NCI-H146 (cell line): ENCODE measurements at regions not wholly inside any gene's neighbourhood (a gene's known extent, or its start where the extent isn't known, plus 50 kb on each side); places are given as distances from the start of the nearest gene placed in this dataset.
A peak's percentile ranks its signal among the peaks of the same experiment; 100 is the strongest.

ENCODE experiments used
- DNase-seq: peaks from one replicate; lab custom pipeline; 2025; lab: John Stamatoyannopoulos, UW

DNA sequence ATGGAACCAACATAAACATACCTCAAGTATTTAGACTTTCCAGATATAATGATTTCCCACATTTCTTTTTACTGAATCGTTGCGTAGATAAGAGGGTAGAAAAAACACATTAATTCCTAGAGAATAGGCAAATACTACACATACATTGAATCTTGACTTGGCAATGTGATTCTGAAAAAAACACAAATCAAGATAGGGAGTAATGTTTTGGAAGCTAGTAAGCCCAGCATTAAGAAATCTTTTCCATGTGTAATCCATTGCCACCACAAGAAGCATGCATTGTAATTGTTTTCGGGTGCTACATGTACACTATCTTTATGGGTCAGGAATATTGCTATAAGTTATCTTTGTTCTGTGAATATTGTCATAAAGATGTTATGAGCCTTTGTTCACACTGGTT, 269.8 kb upstream of the PDGFD start:
- no peak for DNase-seq

DNA sequence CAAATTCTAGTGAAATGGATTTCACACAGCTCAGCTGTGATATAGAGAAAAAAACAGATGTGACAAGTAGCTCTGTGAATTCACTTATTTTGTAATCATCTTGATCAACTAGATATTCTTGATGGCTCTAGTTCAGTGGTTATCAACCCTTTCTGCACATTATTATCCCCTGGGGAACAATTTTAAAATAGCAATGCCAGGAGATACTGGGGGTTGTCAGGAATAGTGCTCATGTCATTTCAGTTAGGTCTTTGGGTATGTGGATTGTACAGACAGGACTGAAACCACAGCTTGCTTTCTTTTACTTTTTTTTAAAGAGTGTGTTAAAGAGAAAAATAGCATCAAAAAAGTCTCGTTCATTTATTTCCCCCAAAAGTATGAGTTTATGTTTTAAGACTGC, 269.0 kb upstream of the PDGFD start:
- no peak for DNase-seq

DNA sequence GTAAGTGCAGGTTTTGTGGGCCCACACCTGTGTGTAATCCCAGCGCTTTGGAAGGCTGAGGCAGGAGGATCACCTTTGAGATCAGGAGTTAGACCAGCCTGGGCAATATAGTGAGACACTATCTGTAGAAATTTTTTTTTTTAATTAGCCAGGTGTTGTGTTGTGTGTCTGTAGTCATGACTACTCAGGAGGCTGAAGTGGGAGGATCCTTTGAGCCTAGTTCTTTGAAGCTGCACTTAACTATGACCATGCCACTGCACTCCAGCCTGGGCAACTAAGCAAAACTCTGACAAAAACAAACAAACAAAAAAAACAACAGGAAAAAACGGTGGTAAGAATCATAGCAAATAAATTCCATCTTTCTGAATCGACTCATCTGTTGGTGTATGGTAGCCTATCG, 268.6 kb upstream of the PDGFD start:
- no peak for DNase-seq

DNA sequence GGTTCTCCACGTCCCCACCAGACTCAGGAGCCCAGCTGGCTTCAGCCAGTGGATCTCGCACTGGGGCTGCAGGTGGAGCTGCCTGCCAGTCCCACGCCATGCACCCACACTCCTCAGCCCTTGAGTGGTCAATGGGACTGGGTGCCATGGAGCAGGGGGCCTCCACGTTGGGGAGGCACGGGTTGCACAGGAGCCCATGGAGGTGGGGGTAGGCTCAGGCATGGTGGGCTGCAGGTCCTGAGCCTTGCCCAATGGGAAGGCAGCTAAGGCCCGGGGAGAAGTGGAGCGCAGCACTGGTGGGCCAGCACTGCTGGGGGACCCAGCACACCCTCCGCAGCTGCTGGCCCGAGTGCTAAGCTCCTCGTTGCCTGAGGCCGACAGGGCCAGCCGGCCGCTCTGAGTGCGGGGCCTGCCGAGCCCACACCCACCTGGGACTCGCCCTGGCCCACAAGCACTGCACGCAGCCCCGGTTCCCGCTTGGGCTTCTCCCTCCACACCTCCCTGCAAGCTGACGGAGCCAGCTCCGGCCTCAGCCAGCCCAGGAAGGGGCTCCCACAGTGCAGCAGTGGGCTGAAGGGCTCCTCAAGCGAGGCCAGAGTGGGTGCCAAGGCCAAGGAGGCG, 258.5 kb upstream of the PDGFD start:
- DNase-seq: no peak

DNA sequence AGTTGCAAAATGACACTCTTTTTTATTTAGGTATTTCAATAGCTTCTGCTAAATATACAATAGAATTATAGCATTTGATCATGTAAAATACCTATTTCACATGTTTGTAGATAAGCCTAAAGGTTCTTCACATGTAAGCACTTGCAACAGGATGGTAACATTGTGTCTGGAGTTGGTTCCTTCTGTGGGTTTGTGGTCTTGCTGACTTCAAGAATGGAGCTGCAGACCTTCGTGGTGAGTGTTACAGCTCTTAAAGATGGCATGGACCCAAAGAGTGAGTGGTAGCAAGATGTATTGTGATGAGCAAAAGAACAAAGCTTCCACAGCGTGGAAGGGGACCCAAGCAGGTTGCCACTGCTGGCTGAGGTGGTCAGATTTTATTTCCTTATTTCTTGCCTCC, 246.4 kb upstream of the PDGFD start:
- no peak for DNase-seq

DNA sequence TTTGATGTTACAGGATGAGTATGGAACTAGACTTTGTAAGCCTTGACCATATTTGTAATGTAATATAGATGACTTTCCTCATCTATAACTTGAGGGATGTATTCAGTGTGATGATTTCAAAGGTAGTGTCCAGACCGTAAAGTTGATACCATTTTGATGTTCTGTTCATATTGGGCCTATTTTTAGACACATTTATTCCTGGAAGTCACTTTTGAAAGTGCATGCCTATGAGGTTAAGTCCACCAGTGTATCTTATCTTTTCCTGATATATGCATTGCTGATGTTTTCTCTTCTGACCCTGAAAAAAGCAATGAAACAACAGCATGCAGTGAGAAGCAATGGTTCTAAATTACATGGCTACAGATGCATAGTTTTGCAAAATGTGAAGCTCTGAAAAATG, 244.7 kb upstream of the PDGFD start:
- no peak for DNase-seq

DNA sequence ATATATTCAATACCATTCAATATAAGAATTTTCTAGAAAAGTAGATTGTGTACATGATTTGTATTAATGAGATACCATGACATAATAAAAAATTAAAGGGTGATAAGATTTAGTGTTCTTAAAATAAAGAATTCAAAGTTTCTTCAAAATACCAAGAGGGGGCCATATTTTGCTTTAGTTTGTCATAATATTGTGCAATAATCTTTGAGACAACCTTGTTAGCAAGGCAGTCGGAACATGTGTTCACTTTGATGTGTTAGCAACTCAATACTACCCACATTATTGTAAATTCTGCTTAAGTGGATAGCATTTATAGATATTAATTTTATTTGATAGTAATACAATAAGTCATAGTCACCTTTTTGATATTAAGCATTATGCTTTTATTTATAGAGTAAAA, 241.3 kb upstream of the PDGFD start:
- DNase-seq: no peak

DNA sequence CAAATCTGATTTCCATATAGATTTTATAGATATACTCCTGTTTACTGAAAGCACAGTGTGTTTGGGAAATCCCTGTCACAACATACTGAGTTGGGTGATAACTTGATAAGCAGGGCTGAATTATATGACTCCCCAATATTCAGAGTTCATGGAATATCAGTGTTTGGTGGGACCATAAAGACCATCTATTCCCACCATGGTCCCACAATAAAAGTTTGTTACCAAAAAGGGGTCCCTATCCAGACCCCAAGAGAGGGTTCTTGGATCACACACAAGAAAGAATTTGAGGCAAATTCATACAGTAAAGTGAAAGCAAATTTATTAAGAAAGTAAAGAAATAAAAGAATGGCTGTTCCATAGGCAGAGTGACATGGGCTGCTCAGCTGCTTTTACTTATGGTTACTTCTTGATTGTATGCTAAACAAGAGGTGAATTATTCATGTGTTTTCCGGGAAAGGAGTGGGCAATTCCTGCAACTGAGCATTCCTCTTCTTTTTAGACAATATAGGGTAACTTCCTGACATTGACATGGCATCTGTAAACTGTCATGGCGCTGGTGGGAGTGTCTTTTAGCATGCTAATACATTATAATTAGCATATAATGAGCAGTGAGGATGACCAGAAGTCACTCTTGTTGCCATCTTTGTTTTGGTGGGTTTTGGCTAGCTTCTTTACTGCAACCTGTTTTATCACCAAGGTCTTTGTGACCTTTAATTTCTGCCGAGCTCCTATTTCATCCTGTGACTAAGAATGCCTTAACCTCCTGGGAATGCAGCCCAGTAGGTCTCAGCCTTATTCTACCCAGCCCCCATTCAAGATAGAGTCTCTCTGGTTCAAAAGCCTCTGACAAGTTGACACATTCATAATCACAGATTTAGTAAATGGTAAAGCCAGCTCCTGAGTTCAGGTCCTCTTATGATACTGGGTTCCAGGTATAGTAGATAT, 240.6 kb upstream of the PDGFD start:
- DNase-seq: no peak

DNA sequence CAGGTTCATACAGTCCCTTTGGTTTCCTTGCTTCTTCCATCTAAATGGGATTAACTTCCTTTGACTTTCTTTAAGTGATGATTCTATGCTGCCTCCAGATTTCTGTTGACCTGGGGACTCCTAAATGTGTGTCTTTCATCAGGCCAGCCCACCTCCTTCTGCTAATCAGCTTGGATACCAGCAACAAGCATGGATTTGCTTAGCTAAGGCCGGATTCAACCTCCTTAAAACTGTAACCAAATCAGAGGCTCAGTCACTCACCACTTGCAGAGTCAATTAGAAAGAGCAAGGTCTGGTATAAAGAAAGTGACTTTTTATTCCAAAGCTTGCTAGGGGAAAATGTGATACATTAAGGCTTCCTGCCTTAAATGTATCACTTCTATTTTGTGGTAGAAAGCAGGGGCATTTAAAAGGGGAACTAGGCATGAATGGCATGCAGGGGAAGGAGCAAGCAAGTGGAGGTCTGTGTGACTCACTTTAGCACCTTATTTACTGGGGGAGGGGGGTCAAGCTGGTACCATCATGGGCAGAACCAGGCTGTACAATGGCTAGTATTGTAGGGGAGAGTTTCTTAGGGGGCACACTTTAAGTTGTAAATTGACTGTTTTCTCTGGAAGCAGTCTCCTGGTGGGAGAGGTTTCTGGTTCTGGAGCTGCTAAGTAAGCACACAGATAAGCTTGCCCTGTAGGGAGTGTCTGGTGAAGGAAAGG, 239.0 kb upstream of the PDGFD start:
- DNase-seq: no peak

DNA sequence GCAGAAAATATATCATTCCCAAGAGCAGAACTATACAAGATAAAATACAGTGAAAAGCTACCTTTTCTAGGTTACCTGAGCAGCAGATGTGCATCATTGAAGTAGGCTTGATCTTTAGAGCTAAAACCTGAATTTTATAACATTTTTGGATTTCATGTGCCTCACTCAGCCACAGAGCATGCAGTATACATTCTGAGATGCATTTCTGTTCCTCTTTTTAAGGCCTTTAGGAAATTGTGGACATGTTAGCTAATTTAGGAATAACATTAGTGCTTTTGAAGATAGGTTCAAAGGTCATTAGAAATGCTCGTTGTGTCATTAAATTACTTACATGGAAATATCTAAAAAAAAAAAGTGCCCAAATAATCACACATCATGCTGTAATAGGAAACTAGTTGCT, 230.6 kb upstream of the PDGFD start:
- DNase-seq: no peak

DNA sequence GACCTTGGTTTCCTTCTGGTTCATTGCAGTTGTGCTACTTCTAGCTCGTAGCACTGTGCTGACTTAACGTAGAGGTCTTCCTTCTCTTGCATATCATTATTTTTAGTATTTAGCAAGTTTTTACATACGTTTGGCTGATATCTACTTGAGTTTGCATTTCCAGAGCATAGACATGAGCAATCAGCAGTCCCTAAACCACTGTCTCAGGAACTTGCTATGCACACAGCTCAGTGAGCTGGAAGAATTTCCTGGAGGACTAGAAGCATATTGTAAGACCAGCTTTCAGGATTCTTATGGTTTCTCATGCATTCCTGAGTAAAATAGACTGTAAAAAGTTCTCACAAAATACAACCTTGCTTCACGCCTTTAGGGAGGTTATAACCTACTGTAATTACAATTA, 226.7 kb upstream of the PDGFD start:
- no peak for DNase-seq

DNA sequence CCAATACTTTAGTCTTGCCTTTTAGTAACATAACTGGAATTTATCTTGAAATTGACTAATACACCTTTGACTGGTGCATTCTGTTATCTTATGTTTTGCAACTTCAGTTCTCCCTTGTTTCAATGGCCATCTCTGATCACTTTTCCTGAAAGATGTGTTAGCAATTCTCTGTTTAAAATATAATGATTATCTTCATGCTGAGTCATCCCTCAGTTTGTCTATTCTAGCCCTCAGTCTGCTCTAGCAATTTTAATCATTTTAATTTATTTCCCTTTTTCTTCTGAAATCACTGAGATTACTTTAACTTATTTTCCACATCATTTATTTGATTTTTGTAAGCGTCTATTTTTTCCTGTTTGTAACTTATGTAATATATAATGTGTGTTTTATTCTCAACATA, 221.9 kb upstream of the PDGFD start:
- no peak for DNase-seq

DNA sequence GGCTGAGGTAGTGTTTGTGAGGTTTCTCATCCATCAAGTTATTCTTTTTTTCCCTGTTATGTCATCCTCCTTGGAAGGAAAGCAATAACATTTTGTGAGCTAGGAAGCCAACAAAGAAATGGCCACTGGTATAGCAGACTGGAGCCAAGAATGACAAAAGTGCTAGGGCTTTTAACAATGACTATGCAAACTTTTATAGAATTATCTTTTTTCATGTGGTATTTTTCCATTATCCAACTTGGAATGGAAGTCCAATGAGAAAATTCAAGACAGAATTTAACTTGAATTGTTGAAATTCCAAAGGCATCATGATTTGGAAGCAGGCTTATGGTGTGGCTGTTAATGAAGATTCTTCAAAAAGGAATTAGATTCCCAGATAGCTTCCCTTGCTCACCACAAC, 216.4 kb upstream of the PDGFD start:
- DNase-seq: no peak

DNA sequence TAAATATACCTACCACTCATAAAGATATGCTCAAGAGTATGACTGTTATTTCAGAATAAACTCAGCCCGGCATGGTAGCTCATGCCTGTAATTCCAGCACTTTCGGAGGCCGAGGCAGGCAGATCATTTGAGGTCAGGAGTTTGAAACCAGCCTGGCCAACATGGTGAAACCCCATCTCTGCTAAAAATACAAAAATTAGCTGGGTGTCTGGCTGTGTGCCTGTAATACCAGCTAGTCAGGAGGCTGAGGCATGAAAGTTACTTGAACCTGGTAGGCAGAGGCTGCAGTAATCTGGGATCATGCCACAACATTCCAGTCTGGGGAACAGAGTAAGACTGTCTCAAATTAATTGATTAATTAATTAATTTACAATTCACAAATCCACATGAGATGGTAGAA, 208.2 kb upstream of the PDGFD start:
- DNase-seq: no peak

DNA sequence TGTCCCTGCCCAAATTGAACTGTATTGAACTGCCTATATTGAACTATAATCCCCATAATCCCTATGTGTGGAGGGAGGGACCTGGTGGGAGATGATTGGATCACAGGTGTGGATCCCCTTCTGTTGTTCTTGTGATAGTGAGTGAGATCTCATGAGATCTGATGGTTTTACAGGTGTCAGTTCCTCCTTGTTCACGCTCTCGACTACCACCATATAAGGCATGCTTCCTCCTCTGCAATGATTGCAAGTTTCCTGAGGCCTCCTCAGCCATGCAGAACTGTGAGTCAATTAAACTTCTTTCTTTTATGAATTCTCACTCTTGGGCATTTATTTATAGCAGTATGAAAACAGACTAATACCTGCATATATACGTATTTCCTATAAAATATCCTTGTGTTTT, 206.5 kb upstream of the PDGFD start:
- DNase-seq: no peak

DNA sequence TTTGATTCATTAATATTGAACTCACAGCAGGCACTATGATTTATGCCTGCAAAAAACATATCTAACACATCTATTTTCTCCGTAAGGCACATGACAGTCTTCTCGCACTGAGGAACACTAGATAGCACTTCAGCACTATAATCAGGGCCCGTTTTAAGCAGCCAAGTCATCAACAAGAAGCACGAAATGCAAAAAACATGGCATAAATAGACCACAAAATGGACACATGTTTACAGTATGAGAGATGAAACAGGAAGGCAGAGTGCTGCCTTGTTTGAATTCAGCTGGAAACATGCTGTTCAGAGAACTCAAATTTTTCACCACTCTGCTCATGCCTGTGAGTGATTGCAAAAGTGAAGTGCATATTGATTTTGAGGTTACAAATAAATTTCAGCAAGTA, 205.8 kb upstream of the PDGFD start:
- DNase-seq: no peak

DNA sequence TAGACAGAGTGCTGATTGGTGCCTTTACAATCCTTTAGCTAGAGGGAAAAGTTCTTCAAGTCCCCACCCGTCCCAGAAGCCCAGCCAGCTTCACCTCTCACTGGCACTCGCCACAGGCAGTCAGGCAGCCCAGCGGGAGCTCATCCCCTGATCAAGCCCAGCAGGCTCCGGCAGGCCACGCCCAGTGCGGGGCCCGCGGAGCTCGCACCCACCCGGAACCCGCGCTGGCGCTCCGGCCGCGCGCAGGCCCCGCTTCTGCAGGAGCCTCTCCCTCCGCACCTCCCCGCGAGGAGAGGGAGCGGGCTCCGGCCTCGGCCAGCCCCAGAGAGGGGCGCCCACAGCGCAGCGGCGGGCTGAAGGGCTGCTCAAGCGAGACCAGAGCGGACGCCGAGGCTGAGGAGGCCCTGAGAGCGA, 202.4 kb upstream of the PDGFD start:
- peak; percentile 66 for DNase-seq

DNA sequence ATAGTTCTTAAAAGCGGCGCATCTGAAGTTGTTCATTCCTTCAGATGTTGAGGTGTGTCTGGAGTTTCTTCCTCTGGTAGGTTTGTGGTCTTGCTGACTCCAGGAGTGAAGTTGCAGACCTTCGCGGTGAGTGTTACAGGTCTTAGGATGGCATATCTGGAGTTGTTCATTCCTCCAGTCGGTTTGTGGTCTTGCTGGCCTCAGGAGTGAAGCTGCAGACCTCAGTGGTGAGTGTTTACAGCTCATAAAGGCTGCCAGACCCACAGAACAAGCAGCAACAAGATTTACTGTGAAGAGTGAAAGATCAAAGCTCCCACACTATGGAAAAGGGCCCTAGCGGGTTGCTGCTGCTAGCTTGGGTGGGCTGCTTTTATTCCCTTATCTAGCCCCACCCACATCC, 201.7 kb upstream of the PDGFD start:
- no peak for DNase-seq

DNA sequence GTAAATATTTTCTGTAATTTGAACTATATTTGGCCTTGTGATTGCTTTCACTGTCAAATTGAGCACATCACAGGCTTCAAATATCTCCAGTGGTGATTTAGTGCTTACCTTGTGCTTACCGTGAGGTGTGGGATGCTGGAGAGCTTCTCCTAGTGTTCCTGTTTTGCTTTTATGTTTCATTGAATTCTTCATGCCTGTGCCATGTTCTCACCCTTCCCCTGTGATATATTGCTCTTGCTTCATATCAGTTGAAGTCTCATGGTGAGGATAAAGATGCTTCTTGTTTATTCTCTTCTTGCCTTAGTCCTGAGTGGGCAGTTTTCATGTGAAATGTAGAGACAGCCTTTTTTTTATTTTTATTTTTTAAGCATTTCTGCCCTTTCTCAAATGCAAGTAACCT, 198.0 kb upstream of the PDGFD start:
- DNase-seq: no peak

DNA sequence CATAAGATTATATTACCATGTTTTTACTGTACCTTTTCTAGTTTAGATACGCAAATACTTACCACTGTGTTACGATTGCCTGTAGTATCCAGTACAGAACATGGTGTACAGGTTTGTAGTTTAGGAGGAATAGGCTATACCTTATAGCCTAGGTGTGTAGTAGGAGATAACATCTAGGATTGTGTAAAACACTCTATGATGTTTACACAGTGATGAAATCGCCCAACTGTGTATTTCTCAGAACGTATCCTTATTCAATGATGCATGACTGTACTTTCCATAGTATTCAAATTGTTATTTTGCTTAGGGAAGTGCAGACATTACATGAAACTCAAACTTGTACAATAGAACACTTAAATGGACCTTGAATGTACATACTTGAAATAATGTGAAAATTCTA, 188.1 kb upstream of the PDGFD start:
- DNase-seq: no peak

DNA sequence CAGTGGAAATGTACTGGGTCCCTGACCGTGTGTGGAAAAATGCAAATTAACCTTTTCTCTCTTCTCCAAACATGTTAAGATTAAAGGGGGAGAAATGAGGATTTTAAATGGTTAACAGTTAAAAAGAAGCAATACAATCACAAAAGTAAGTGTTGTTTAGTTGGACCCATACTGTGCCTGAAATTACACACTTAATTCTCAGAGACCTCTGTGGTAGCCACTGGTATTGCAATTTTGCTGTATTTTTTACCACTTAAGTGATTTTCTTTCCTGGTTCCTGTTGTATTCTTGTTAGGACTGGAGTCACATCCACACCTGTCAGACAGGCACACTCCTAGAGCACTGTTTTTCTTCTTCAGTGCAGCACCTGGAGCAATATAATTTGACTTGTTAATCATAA, 179.6 kb upstream of the PDGFD start:
- peak; percentile 20 for DNase-seq

DNA sequence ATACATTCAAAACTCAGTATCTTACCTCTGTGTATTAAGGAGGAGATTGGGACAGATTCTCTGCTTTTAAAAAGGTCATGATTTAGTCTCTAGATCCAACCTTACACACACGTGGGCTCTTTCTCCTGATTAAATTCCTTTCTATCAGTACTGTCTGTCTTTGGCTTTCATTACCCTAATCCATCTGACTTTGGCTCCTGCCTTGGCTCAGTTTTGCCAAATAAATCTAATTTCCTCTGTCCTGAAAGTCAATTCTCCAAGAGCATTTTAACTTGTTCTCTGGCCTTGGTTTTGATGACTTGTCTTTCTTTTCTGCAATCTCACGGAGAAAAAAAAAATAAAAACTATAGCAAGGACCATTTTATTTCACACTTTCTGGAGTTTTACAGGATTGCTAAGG, 176.6 kb upstream of the PDGFD start:
- no peak for DNase-seq

DNA sequence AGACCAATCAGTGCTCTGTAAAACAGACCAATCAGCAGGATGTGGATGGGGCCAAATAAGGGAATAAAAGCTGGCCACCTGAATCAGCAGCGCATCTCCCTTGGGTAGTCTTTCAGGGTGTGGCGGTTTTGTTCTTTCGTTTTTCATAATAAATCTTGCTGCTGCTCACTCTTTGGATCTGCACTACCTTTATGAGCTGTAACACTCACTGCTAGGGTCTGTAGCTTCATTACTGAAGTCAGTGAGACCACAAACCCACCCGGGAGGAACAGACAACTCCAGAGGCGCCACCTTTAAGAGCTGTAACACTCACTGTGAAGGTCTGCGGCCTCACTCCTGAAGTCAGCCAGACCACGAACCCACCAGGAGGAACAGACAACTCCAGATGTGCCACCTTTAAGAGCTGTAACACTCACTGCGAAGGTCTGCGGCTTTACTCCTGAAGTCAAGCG, 175.5 kb upstream of the PDGFD start:
- no peak for DNase-seq
